ENCODE measurements at regions not wholly inside any gene's neighbourhood (a gene's known extent, or its start where the extent isn't known, plus 50 kb on each side); places are given as distances from the start of the nearest gene placed in this dataset.

DNA sequence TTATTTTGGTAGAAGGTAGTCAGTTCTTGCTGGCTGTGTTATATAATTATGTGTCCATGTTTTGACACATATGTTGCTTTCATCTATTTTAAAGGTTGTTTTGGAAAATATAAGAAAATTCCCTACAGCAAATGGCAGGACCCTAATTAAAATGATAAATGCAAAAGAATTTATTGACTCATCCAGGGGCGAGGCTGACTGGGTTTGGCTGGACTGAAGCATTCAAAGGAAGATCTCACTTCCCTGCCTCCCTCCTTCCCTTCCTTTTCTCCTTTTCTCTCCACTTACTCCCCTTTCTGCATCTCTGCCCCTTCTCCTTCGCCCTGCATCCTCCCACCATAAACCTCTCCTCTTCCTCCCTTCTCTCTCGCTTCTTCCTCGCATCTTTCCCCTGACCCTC lies 129.6 kb downstream of the SNAPC1 start:
- Histone ChIP-seq H3K79me1 (replicated peaks; ENCODE audit: low read length, poor library complexity, severe bottlenecking) (no peaks in the 10 kb centered on the region), H4K8ac (ENCODE audit: low read length) (no peak overlapping the region), H3K9me3 (ENCODE audit: control insufficient read depth, low read length) (no peaks in the 10 kb centered on the region), H3K9ac (ENCODE audit: low read length) (no peak overlapping the region), H3K23ac (ENCODE audit: low read length in 2 of 2) (no peak overlapping the region), H3K4me2 (ENCODE audit: low read length, poor library complexity, severe bottlenecking) (no peak overlapping the region), H3K14ac (ENCODE audit: low read length in 2 of 2) (no peak overlapping the region), H2BK120ac (ENCODE audit: low read depth, low read length) (no peak overlapping the region), H2BK12ac (ENCODE audit: low read length in 2 of 2) (no peak overlapping the region), H2BK5ac (ENCODE audit: low read depth, low read length, poor library complexity, severe bottlenecking) (no peak overlapping the region), H3K27me3 (ENCODE audit: control insufficient read depth in 1 of 2, insufficient read depth in 1 of 2, low read length in 2 of 2) (peaks cover 7 to 17% of the 10 kb centered on the region in 2 experiments), H3K4me3 (ENCODE audit: insufficient read depth in 1 of 2, low read depth in 1 of 2, low read length in 2 of 2) (no peak overlapping the region), H3K36me3 (ENCODE audit: control insufficient read depth in 1 of 2, insufficient read depth in 2 of 2, low read depth in 1 of 2, low read length in 2 of 2) (no peaks in the 10 kb centered on the region), H3K27ac (ENCODE audit: low read length, poor library complexity, severe bottlenecking) (no peak overlapping the region), H2AFZ (ENCODE audit: low read depth, low read length) (no peak overlapping the region), H2BK15ac (ENCODE audit: low read depth, poor library complexity, severe bottlenecking) (no peak overlapping the region), H4K91ac (ENCODE audit: low read length) (no peak overlapping the region), H3K4ac (ENCODE audit: low read depth in 1 of 2, low read length in 2 of 2) (no peak overlapping the region), H3K18ac (ENCODE audit: low read depth in 1 of 2, low read length in 2 of 2) (no peak overlapping the region), H2AK5ac (ENCODE audit: low read length, severe bottlenecking) (no peak overlapping the region), H3K4me1 (ENCODE audit: control insufficient read depth, insufficient read depth, low read depth, low read length) (no peaks in the 10 kb centered on the region)
- WGBS, result 69% methylated on average over 4 of the region's 4 CpGs
- DNase-seq, result no peak

DNA sequence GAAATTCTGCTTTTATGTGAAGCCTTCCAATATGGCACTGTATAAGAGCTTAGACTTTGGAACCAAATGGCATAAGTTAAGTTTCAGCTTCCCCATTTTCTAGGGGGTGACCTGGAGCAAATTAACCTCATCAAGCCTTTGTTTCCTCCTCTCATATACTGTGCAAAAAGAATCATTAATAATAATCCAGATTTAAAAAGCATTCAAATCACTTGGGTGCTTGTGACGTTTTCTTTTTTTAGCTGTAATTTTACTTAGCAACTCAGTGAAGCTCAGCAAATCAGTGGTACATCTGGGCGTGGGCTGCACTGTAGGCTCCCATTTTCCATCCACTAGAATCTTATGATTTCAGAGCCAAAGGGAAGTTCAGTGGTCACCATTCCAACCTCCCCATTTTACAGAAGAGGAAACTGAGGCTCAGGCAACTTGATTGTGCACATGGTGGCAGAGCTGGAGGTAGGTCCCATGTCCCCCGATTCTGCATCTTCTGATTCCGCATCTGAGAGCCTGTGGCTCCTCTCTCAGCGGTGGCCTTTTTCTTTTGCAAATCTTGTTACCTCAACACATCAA lies 131.2 kb downstream of the SNAPC1 start:
- H3K4me2 ChIP-seq (ENCODE audit: low read length, poor library complexity, severe bottlenecking), result no peak overlapping the region
- H3K4me1 ChIP-seq (ENCODE audit: control insufficient read depth, insufficient read depth, low read depth, low read length), result no peaks in the 10 kb centered on the region
- no peak overlapping the region for H2BK15ac ChIP-seq (ENCODE audit: low read depth, poor library complexity, severe bottlenecking)
- H3K4me3 ChIP-seq (ENCODE audit: insufficient read depth in 1 of 2, low read depth in 1 of 2, low read length in 2 of 2), result no peak overlapping the region
- no peaks in the 10 kb centered on the region for H3K36me3 ChIP-seq (ENCODE audit: control insufficient read depth in 1 of 2, insufficient read depth in 2 of 2, low read depth in 1 of 2, low read length in 2 of 2)
- no peak overlapping the region for H4K91ac ChIP-seq (ENCODE audit: low read length)
- H3K9me3 ChIP-seq (ENCODE audit: control insufficient read depth, low read length), result no peaks in the 10 kb centered on the region
- H3K27ac ChIP-seq (ENCODE audit: low read length, poor library complexity, severe bottlenecking), result no peak overlapping the region
- H3K27me3 ChIP-seq (ENCODE audit: control insufficient read depth in 1 of 2, insufficient read depth in 1 of 2, low read length in 2 of 2), result peaks cover 9 to 20% of the 10 kb centered on the region in 2 experiments
- no peak overlapping the region for H3K18ac ChIP-seq (ENCODE audit: low read depth in 1 of 2, low read length in 2 of 2)
- no peak overlapping the region for H3K14ac ChIP-seq (ENCODE audit: low read length in 2 of 2)
- H2AFZ ChIP-seq (ENCODE audit: low read depth, low read length), result no peak overlapping the region
- H2BK12ac ChIP-seq (ENCODE audit: low read length in 2 of 2), result no peak overlapping the region
- no peak overlapping the region for H2BK5ac ChIP-seq (ENCODE audit: low read depth, low read length, poor library complexity, severe bottlenecking)
- no peak overlapping the region for H2BK120ac ChIP-seq (ENCODE audit: low read depth, low read length)
- 80% methylated on average over 5 of the region's 5 CpGs for WGBS
- no peak overlapping the region for H3K4ac ChIP-seq (ENCODE audit: low read depth in 1 of 2, low read length in 2 of 2)
- DNase-seq, result no peak
- no peak overlapping the region for H3K9ac ChIP-seq (ENCODE audit: low read length)
- H4K8ac ChIP-seq (ENCODE audit: low read length), result no peak overlapping the region
- H2AK5ac ChIP-seq (ENCODE audit: low read length, severe bottlenecking), result no peak overlapping the region
- no peak overlapping the region for H3K23ac ChIP-seq (ENCODE audit: low read length in 2 of 2)
- H3K79me1 ChIP-seq (replicated peaks; ENCODE audit: low read length, poor library complexity, severe bottlenecking), result no peaks in the 10 kb centered on the region

DNA sequence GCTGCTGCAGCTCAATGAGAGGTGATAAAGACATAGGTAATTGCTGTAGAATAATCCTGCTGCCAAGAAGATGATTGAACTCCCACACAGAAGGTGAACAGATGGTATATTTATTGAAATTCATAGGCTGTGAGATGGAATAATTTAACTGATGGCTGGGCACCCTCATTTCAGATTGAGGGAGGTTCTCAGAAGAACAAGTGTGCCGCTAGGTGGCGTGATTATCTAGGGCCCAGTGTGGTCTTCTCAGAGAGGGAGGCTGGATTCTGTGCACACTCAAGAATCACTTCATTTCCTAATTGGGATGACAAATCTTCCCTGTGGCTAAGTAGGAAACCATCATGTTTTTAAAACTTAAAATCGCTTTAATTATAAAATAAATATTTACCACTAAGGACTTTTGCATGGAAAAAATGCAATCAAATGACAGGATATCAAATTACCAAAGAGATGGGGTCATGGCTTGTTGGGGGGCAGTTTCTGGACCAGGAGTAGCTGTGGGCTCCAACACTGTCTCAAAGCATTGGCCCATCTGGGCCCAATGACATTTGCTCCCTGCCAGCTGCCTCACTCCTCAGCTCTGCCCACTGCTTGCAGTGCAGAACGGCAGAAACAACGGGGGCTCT lies 132.3 kb downstream of the SNAPC1 start:
- Histone ChIP-seq H3K27me3 (ENCODE audit: control insufficient read depth in 1 of 2, insufficient read depth in 1 of 2, low read length in 2 of 2) (peaks cover 15 to 22% of the 10 kb centered on the region in 2 experiments), H2AFZ (ENCODE audit: low read depth, low read length) (no peak overlapping the region), H3K9me3 (ENCODE audit: control insufficient read depth, low read length) (no peaks in the 10 kb centered on the region), H2AK5ac (ENCODE audit: low read length, severe bottlenecking) (no peak overlapping the region), H3K4me2 (ENCODE audit: low read length, poor library complexity, severe bottlenecking) (no peak overlapping the region), H3K18ac (ENCODE audit: low read depth in 1 of 2, low read length in 2 of 2) (no peak overlapping the region), H2BK120ac (ENCODE audit: low read depth, low read length) (no peak overlapping the region), H3K9ac (ENCODE audit: low read length) (no peak overlapping the region), H3K36me3 (ENCODE audit: control insufficient read depth in 1 of 2, insufficient read depth in 2 of 2, low read depth in 1 of 2, low read length in 2 of 2) (no peaks in the 10 kb centered on the region), H3K23ac (ENCODE audit: low read length in 2 of 2) (no peak overlapping the region), H3K4me1 (ENCODE audit: control insufficient read depth, insufficient read depth, low read depth, low read length) (no peaks in the 10 kb centered on the region), H2BK12ac (ENCODE audit: low read length in 2 of 2) (no peak overlapping the region), H2BK5ac (ENCODE audit: low read depth, low read length, poor library complexity, severe bottlenecking) (no peak overlapping the region), H3K4me3 (ENCODE audit: insufficient read depth in 1 of 2, low read depth in 1 of 2, low read length in 2 of 2) (no peak overlapping the region), H3K4ac (ENCODE audit: low read depth in 1 of 2, low read length in 2 of 2) (no peak overlapping the region), H4K91ac (ENCODE audit: low read length) (no peak overlapping the region), H3K14ac (ENCODE audit: low read length in 2 of 2) (no peak overlapping the region), H2BK15ac (ENCODE audit: low read depth, poor library complexity, severe bottlenecking) (no peak overlapping the region), H3K79me1 (replicated peaks; ENCODE audit: low read length, poor library complexity, severe bottlenecking) (no peaks in the 10 kb centered on the region), H3K27ac (ENCODE audit: low read length, poor library complexity, severe bottlenecking) (no peak overlapping the region), H4K8ac (ENCODE audit: low read length) (no peak overlapping the region)
- WGBS, result 41% methylated on average over 4 of the region's 5 CpGs
- peak; percentile 59 for DNase-seq

DNA sequence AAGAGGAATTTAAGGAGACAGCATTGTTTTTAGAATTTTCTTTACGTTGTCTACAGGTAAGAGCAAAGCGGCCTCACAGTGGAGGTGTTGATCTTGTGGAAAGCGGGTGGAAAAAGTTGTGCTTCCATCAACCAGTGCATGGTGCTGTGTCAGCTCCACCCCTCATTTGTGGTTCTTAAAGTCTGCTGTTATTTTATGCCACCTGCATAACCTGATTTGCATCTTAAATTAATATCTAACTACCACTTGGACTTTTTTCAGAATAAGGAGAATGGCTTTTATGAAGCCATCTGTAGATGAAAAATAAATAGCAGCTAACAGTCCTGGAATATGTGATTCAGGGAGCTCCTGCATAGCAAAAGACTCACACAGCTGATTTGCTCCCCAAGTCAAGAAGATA lies 135.1 kb downstream of the SNAPC1 start:
- Histone ChIP-seq H2BK12ac (ENCODE audit: low read length in 2 of 2) (no peak overlapping the region), H3K27me3 (ENCODE audit: control insufficient read depth in 1 of 2, insufficient read depth in 1 of 2, low read length in 2 of 2) (peaks cover 11 to 15% of the 10 kb centered on the region in 2 experiments), H3K23ac (ENCODE audit: low read length in 2 of 2) (no peak overlapping the region), H2AK5ac (ENCODE audit: low read length, severe bottlenecking) (no peak overlapping the region), H2BK15ac (ENCODE audit: low read depth, poor library complexity, severe bottlenecking) (no peak overlapping the region), H2BK5ac (ENCODE audit: low read depth, low read length, poor library complexity, severe bottlenecking) (no peak overlapping the region), H3K9ac (ENCODE audit: low read length) (no peak overlapping the region), H3K27ac (ENCODE audit: low read length, poor library complexity, severe bottlenecking) (no peak overlapping the region), H4K91ac (ENCODE audit: low read length) (no peak overlapping the region), H4K8ac (ENCODE audit: low read length) (no peak overlapping the region), H3K4ac (ENCODE audit: low read depth in 1 of 2, low read length in 2 of 2) (no peak overlapping the region), H2BK120ac (ENCODE audit: low read depth, low read length) (no peak overlapping the region), H3K9me3 (ENCODE audit: control insufficient read depth, low read length) (no peaks in the 10 kb centered on the region), H3K4me1 (ENCODE audit: control insufficient read depth, insufficient read depth, low read depth, low read length) (no peaks in the 10 kb centered on the region), H3K4me3 (ENCODE audit: insufficient read depth in 1 of 2, low read depth in 1 of 2, low read length in 2 of 2) (no peak overlapping the region), H3K79me1 (replicated peaks; ENCODE audit: low read length, poor library complexity, severe bottlenecking) (no peaks in the 10 kb centered on the region), H3K18ac (ENCODE audit: low read depth in 1 of 2, low read length in 2 of 2) (no peak overlapping the region), H3K14ac (ENCODE audit: low read length in 2 of 2) (no peak overlapping the region), H3K4me2 (ENCODE audit: low read length, poor library complexity, severe bottlenecking) (no peak overlapping the region), H2AFZ (ENCODE audit: low read depth, low read length) (no peak overlapping the region), H3K36me3 (ENCODE audit: control insufficient read depth in 1 of 2, insufficient read depth in 2 of 2, low read depth in 1 of 2, low read length in 2 of 2) (no peaks in the 10 kb centered on the region)
- DNase-seq, result no peak
- 87% methylated on average over 3 of the region's 3 CpGs for WGBS

All from mesenchymal stem cell (in vitro differentiated cells and primary cell).